B cell (primary cell): ENCODE measurements at regions not wholly inside any gene's neighbourhood (a gene's known extent, or its start where the extent isn't known, plus 50 kb on each side); places are given as distances from the start of the nearest gene placed in this dataset.

Source experiments
- ATAC-seq: fragments of 200-7000 bp; cut with Tn5 transposase; one replicate; pipeline ENCODE4 v1.10.0; 2021; ENCODE audit warnings: low read depth, mild to moderate bottlenecking, moderate number of reproducible peaks, moderate library complexity
- CTCF ChIA-PET: fragments of 350-600 bp; sonication (Branson Sonifier 250); formaldehyde crosslinking; loops from one replicate; lab custom pipeline; 2021; ENCODE audit warnings: antibody characterized with exemption, inconsistent platforms; lab: Charles Lee
- POLR2A ChIA-PET: fragments of 350-600 bp; sonication (Branson Sonifier 250); formaldehyde crosslinking; loops from one replicate; lab custom pipeline; 2021; ENCODE audit warnings: antibody characterized with exemption; lab: Charles Lee
- DNase-seq: peaks from one replicate; pipeline ENCODE4 v3.0.0; 2013
- H2AFZ ChIP-seq: 2 replicates; pipeline ENCODE4 v1.6.1; 2012; ENCODE audit warnings: mild to moderate bottlenecking, low read depth, low read length; ENCODE audit not compliant: insufficient read depth, poor library complexity, severe bottlenecking
- H3K27ac ChIP-seq, 2 donors: 1 replicate in 1 of 2; 2 replicates in 1 of 2; pipeline ENCODE4 v1.5.1; 2012 to 2013; ENCODE audit warnings: low read length in 2 of 2, mild to moderate bottlenecking in 2 of 2, moderate library complexity in 1 of 2
- H3K27me3 ChIP-seq, 4 experiments: fragments of 200-600 bp in 1 of 4; sonication (generic) in 1 of 4; replicated peaks in 1 of 4; 1 replicate in 2 of 4; 2 replicates in 2 of 4; pipeline versions ENCODE4 v1.6.1 to v1.7.0; 2013 to 2016; ENCODE audit warnings: low read length in 3 of 4, mild to moderate bottlenecking in 2 of 4, mixed read lengths in 1 of 4, moderate library complexity in 1 of 4; ENCODE audit not compliant: insufficient read depth in 4 of 4, control insufficient read depth in 3 of 4; ENCODE audit errors: control extremely low read depth in 1 of 4
- H3K36me3 ChIP-seq, 2 experiments: replicated peaks in 1 of 2; 1 replicate in 1 of 2; 2 replicates in 1 of 2; pipeline versions ENCODE4 v1.6.1 to v1.7.1; 2013; ENCODE audit warnings: low read length in 1 of 2; ENCODE audit not compliant: insufficient read depth in 2 of 2, control insufficient read depth in 1 of 2; ENCODE audit errors: control extremely low read depth in 1 of 2, extremely low read depth in 1 of 2
- H3K4me1 ChIP-seq, 2 donors: fragments of 200-600 bp in 1 of 2; sonication (generic) in 1 of 2; 1 replicate in 1 of 2; 2 replicates in 1 of 2; pipeline versions ENCODE4 v1.5.1 to v1.6.1; 2013 to 2017; ENCODE audit warnings: low read length in 2 of 2; ENCODE audit not compliant: control insufficient read depth in 2 of 2, insufficient read depth in 2 of 2
- H3K4me2 ChIP-seq: replicated peaks from 2 replicates; pipeline ENCODE3; 2012; ENCODE audit warnings: mild to moderate bottlenecking, low read depth, low read length; ENCODE audit not compliant: poor library complexity, severe bottlenecking
- H3K4me3 ChIP-seq, 5 experiments: fragments of 200-600 bp in 1 of 5; sonication (generic) in 1 of 5; 1 replicate in 3 of 5; 2 replicates in 2 of 5; pipeline versions ENCODE4 v1.5.1 to v1.7.0; 2011 to 2016; ENCODE audit warnings: low read length in 4 of 5, mild to moderate bottlenecking in 4 of 5, low read depth in 2 of 5, control low read depth in 1 of 5, moderate library complexity in 1 of 5; ENCODE audit not compliant: insufficient read depth in 1 of 5; ENCODE audit errors: control extremely low read depth in 1 of 5, extremely low read depth in 1 of 5
- H3K79me2 ChIP-seq: fragments of 200-600 bp; sonication (generic); one replicate; pipeline ENCODE4 v1.6.0; 2016; ENCODE audit warnings: low read length; ENCODE audit not compliant: control insufficient read depth, insufficient read depth
- H3K9ac ChIP-seq: fragments of 200-600 bp; sonication (generic); 2 replicates; pipeline ENCODE4 v1.6.1; 2017; ENCODE audit warnings: mild to moderate bottlenecking, low read length, moderate library complexity
- H3K9me3 ChIP-seq, 3 donors: one replicate each; pipeline versions ENCODE4 v1.6.1 to v1.7.1; 2013; ENCODE audit warnings: low read length in 2 of 3; ENCODE audit not compliant: control insufficient read depth in 2 of 3, insufficient read depth in 1 of 3; ENCODE audit errors: control extremely low read depth in 1 of 3
- H4K20me1 ChIP-seq: 2 replicates; pipeline ENCODE4 v1.6.0; 2012; ENCODE audit warnings: mild to moderate bottlenecking, low read length; ENCODE audit not compliant: insufficient read depth, control insufficient read depth, poor library complexity, severe bottlenecking
- H3K27ac Mint-ChIP-seq: one replicate; pipeline ENCODE4 v1.8.0; 2021; ENCODE audit warnings: mixed read lengths
- H3K27me3 Mint-ChIP-seq: one replicate; pipeline ENCODE4 v1.8.0; 2021; ENCODE audit warnings: mixed read lengths
- H3K4me1 Mint-ChIP-seq: one replicate; pipeline ENCODE4 v1.8.0; 2021; ENCODE audit warnings: mixed read lengths
- H3K4me3 Mint-ChIP-seq: one replicate; pipeline ENCODE4 v1.8.0; 2021; ENCODE audit warnings: mixed read lengths
- H3K9me3 Mint-ChIP-seq: one replicate; pipeline ENCODE4 v1.8.0; 2022; ENCODE audit warnings: mixed read lengths; ENCODE audit not compliant: insufficient read depth
- EZH2 ChIP-seq: IDR thresholded peaks from 2 replicates; pipeline ENCODE4 v1.6.1; 2012; ENCODE audit warnings: borderline replicate concordance, low read depth, mild to moderate bottlenecking, moderate library complexity, low read length; ENCODE audit not compliant: insufficient read depth, poor library complexity, severe bottlenecking
- WGBS: methylation state at CpG from one replicate; pipeline ENCODE4 v1.1.5; 2013; ENCODE audit warnings: missing lambda C conversion rate; ENCODE audit not compliant: insufficient coverage; 5-methylcytosine and 5-hydroxymethylcytosine counted together
- intact Hi-C: fragments of 100-400 bp; cut with micrococcal nuclease; formaldehyde crosslinking; loops from one replicate; pipeline ENCODE4 v1.10.0; 2022
- TF ChIP-seq, protein P1 (sequence below): fragments of 200-600 bp; IDR thresholded peaks from one replicate; pipeline ENCODE4 v1.8.0; 2022; ENCODE audit warnings: antibody characterized with exemption, mild to moderate bottlenecking

- no peaks in the 10 kb centered on the region for H3K36me3 ChIP-seq
- no peak overlapping the region for H2AFZ ChIP-seq
- ChIA-PET CTCF (no interaction called here), POLR2A (no interaction called here)
- DNase-seq (no peak), ATAC-seq (no peak)
- Mint-ChIP-seq H3K9me3 (no peaks in the 10 kb centered on the region), H3K4me1 (no peaks in the 10 kb centered on the region), H3K27me3 (peaks cover 9% of the 10 kb centered on the region), H3K4me3 (no peak overlapping the region), H3K27ac (no peak overlapping the region)
- H3K27me3 ChIP-seq: no peaks in the 10 kb centered on the region
- H3K4me1 ChIP-seq: no peaks in the 10 kb centered on the region
- H3K9ac ChIP-seq: no peak overlapping the region
- H3K4me3 ChIP-seq: no peak overlapping the region
- H3K79me2 ChIP-seq: no peaks in the 10 kb centered on the region
- H3K4me2 ChIP-seq: no peak overlapping the region
- intact Hi-C loops: no loop called here
- no CpG with 5 or more reads among the region's 2 CpGs for WGBS
- H3K9me3 ChIP-seq: no peaks in the 10 kb centered on the region
- H4K20me1 ChIP-seq: no peaks in the 10 kb centered on the region
- TF ChIP-seq, protein P1, sequence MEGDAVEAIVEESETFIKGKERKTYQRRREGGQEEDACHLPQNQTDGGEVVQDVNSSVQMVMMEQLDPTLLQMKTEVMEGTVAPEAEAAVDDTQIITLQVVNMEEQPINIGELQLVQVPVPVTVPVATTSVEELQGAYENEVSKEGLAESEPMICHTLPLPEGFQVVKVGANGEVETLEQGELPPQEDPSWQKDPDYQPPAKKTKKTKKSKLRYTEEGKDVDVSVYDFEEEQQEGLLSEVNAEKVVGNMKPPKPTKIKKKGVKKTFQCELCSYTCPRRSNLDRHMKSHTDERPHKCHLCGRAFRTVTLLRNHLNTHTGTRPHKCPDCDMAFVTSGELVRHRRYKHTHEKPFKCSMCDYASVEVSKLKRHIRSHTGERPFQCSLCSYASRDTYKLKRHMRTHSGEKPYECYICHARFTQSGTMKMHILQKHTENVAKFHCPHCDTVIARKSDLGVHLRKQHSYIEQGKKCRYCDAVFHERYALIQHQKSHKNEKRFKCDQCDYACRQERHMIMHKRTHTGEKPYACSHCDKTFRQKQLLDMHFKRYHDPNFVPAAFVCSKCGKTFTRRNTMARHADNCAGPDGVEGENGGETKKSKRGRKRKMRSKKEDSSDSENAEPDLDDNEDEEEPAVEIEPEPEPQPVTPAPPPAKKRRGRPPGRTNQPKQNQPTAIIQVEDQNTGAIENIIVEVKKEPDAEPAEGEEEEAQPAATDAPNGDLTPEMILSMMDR: no peak
- TF ChIP-seq EZH2: no peak
- no peak overlapping the region for H3K27ac ChIP-seq
Measured at GRCh38 chr1:229075217-229075616, 195.7 kb upstream of the RAB4A start.

DNA sequence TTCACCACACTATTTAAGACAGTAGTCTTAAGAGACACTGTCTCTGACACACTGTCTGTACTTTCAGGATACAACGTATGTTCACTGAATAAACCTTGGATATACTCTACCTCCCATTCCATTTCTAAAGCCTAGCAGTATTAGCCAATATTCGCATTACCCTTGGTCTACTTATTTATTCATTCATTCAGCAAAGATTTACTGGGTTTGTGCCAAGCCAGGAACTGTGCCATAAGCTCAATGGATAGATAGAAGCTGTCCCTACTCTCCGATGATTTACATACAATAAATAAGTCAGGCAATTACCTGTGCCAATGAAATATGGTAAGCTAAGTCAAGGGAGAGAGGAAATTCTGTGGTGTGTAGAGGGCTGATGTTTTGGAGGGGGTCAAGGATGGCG lies 195.2 kb upstream of the RAB4A start:
- Histone ChIP-seq H3K4me1 (no peaks in the 10 kb centered on the region), H4K20me1 (no peaks in the 10 kb centered on the region), H3K4me3 (no peak overlapping the region), H3K9ac (no peak overlapping the region), H3K27me3 (no peaks in the 10 kb centered on the region), H3K9me3 (no peaks in the 10 kb centered on the region), H3K4me2 (no peak overlapping the region), H2AFZ (no peak overlapping the region), H3K79me2 (no peaks in the 10 kb centered on the region), H3K27ac (no peak overlapping the region), H3K36me3 (no peaks in the 10 kb centered on the region)
- H3K4me1 Mint-ChIP-seq: no peaks in the 10 kb centered on the region
- TF ChIP-seq, protein P1: no peak
- no peak for TF ChIP-seq EZH2
- H3K4me3 Mint-ChIP-seq: no peak overlapping the region
- CTCF ChIA-PET: no interaction called here
- no peak for DNase-seq
- ATAC-seq: no peak
- intact Hi-C loops: no loop called here
- H3K27ac Mint-ChIP-seq: no peak overlapping the region
- no peaks in the 10 kb centered on the region for H3K9me3 Mint-ChIP-seq
- whole genome bisulfite sequencing: 97% methylated on average over 3 of the region's 4 CpGs
- POLR2A ChIA-PET: no interaction called here
- H3K27me3 Mint-ChIP-seq: peaks cover 9% of the 10 kb centered on the region
